A673 (cell line): ENCODE measurements at regions not wholly inside any gene's neighbourhood (a gene's known extent, or its start where the extent isn't known, plus 50 kb on each side); places are given as distances from the start of the nearest gene placed in this dataset.

ENCODE experiments used
- EZH2 ChIP-seq: fragments of 200-600 bp; sonication (generic); IDR thresholded peaks from 2 replicates; pipeline ENCODE4 v1.6.1; 2017; ENCODE audit warnings: borderline replicate concordance, low read depth, mild to moderate bottlenecking, mixed read lengths, antibody characterized with exemption, low read length; ENCODE audit not compliant: poor library complexity, severe bottlenecking
- TF ChIP-seq, protein P1 (sequence below): fragments of 300-800, 200-600 bp; sonication (generic); conservative IDR thresholded peaks from 2 replicates; pipeline ENCODE4 v1.5.1; 2017; ENCODE audit warnings: low read depth, mild to moderate bottlenecking, antibody characterized with exemption, low read length, moderate library complexity, mixed read lengths

DNA sequence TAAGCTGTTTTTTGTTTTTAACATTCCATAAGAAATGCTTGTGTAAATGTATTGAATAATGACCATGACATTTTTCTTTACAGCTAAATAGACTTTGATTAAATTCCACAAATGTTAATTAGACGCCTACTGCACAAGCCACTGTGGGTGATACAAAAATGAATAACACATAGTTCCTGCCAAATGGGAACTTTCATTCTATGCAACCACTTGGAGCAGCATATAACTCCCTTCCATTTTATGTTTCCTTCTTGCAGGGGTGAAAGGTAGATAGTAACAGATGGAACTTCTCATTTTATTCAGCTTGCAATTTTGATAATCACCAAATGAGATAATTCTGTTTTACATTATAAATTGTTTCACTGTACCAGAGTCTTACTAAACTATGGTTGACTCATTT, 70.0 kb upstream of the THUMPD2 start:
- TF ChIP-seq, protein P1, sequence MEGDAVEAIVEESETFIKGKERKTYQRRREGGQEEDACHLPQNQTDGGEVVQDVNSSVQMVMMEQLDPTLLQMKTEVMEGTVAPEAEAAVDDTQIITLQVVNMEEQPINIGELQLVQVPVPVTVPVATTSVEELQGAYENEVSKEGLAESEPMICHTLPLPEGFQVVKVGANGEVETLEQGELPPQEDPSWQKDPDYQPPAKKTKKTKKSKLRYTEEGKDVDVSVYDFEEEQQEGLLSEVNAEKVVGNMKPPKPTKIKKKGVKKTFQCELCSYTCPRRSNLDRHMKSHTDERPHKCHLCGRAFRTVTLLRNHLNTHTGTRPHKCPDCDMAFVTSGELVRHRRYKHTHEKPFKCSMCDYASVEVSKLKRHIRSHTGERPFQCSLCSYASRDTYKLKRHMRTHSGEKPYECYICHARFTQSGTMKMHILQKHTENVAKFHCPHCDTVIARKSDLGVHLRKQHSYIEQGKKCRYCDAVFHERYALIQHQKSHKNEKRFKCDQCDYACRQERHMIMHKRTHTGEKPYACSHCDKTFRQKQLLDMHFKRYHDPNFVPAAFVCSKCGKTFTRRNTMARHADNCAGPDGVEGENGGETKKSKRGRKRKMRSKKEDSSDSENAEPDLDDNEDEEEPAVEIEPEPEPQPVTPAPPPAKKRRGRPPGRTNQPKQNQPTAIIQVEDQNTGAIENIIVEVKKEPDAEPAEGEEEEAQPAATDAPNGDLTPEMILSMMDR, result no peak
- TF ChIP-seq EZH2, result no peak
